ENCODE measurements at regions not wholly inside any gene's neighbourhood (a gene's known extent, or its start where the extent isn't known, plus 50 kb on each side); places are given as distances from the start of the nearest gene placed in this dataset.
"Not testable (repeated sequence)": the region's sequence is repeated elsewhere in the genome, so short reads cannot be mapped to it uniquely, and the experiment has no call there.

- no peak for DNase-seq
Measured at GRCh38 chr10:93222211-93222754, 148.6 kb downstream of the CYP26A1 start.

- DNase-seq: no peak
Measured at GRCh38 chr10:93222876-93223275, 149.2 kb downstream of the CYP26A1 start.

- no peak for DNase-seq
Measured at GRCh38 chr10:93223336-93223735, 149.6 kb downstream of the CYP26A1 start.

- DNase-seq: no peak
Measured at GRCh38 chr10:93224005-93224779, 150.5 kb downstream of the CYP26A1 start.

- DNase-seq: no peak
Measured at GRCh38 chr10:93225938-93226337, 152.2 kb downstream of the CYP26A1 start.

GRCh38 chr10:93226619-93227018 lies 152.9 kb downstream of the CYP26A1 start:
- DNase-seq: no peak

GRCh38 chr10:93230596-93230995 lies 156.9 kb downstream of the CYP26A1 start:
- not testable (repeated sequence) for DNase-seq

GRCh38 chr10:93232159-93232558 lies 158.5 kb downstream of the CYP26A1 start:
- not testable (repeated sequence) for DNase-seq

- DNase-seq: not testable (repeated sequence)
Measured at GRCh38 chr10:93234940-93235339, 161.2 kb downstream of the CYP26A1 start.

- no peak for DNase-seq
Measured at GRCh38 chr10:93235686-93236085, 162.0 kb downstream of the CYP26A1 start.

GRCh38 chr10:93236393-93237040 lies 162.8 kb downstream of the CYP26A1 start:
- DNase-seq: no peak

GRCh38 chr10:93245147-93245546 lies 171.5 kb downstream of the CYP26A1 start:
- DNase-seq: no peak

GRCh38 chr10:93245779-93246178 lies 172.1 kb downstream of the CYP26A1 start:
- DNase-seq: no peak

GRCh38 chr10:93248583-93249227 lies 175.0 kb downstream of the CYP26A1 start:
- DNase-seq: no peak

GRCh38 chr10:93250010-93250409 lies 176.3 kb downstream of the CYP26A1 start:
- DNase-seq: no peak

- DNase-seq: no peak
Measured at GRCh38 chr10:93254180-93254853, 180.6 kb downstream of the CYP26A1 start.

GRCh38 chr10:93255546-93255945 lies 181.9 kb downstream of the CYP26A1 start:
- no peak for DNase-seq
